ENCODE measurements at regions not wholly inside any gene's neighbourhood (a gene's known extent, or its start where the extent isn't known, plus 50 kb on each side); places are given as distances from the start of the nearest gene placed in this dataset.

- TF ChIP-seq POLR2A (IDR thresholded peaks at IDR 0.05) = no peak
- no peak for TF ChIP-seq CTCF (IDR thresholded peaks at IDR 0.05)
- Histone ChIP-seq H3K36me3 (replicated peaks in 1 of 2; ENCODE audit: insufficient read depth in 1 of 2, low read depth in 2 of 2) (no peaks in the 10 kb centered on the region), H3K4me1 (peaks cover 8% of the 10 kb centered on the region), H3K4me3 (no peak overlapping the region), H3K27me3 (no peaks in the 10 kb centered on the region), H3K27ac (peak overlapping the region in 1 of 4 donors; percentile 53), H3K9me3 (no peaks in the 10 kb centered on the region)
- ATAC-seq (no peak), DNase-seq (no peak)
- intact Hi-C loops (cut with DNase I) = no loop called here
- WGBS, 2 donors = 63 to 75% methylated on average over 2 of the region's 2 CpGs
Measured at GRCh38 chr10:33067481-33067880, 109.5 kb upstream of the ITGB1 start.

DNA sequence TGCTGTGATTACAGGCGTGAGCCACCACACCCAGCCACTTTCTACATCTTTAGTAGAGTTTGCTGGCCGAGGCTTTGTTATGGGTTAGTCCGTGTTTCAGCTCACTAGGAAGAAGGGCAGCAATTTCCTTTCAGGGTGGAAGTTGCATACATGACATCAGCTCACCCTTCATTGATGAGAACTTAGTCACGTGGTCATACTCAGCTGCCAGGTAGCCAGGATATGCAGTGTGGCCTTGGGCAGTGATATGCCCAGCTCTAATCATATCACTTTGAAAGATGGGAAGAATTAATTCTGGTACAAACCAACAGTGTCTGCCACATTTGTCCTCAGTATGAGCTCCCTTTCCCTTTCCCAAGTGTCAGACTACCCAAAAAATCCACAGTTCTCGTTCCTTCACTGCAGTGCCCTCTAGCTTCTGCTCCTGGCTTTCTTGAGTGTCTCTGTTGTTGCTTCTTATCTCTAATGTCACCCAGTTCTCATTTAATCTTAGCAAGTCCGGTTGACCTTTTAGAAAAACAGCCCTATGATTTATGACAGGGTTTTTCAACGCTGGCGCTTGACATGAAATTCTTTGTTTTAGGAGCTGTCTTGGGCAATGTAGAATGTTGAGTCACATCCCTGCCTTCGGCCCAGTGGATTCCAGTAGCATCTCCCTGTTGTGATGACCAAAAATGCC lies 108.7 kb upstream of the ITGB1 start:
- Histone ChIP-seq H3K4me1 (peaks cover 8% of the 10 kb centered on the region), H3K27me3 (no peaks in the 10 kb centered on the region), H3K4me3 (no peak overlapping the region), H3K9me3 (no peaks in the 10 kb centered on the region), H3K27ac (peak overlapping the region in 1 of 4 donors; percentile 53), H3K36me3 (replicated peaks in 1 of 2; ENCODE audit: insufficient read depth in 1 of 2, low read depth in 2 of 2) (no peaks in the 10 kb centered on the region)
- intact Hi-C loops (cut with DNase I) = no loop called here
- DNase-seq (peak in 2 of 4 donors; percentile 5 to 13), ATAC-seq (peak; percentile 35)
- TF ChIP-seq POLR2A (IDR thresholded peaks at IDR 0.05) (no peak), CTCF (IDR thresholded peaks at IDR 0.05) (peak in 2 of 7 experiments; percentile 31 to 43)
- WGBS, 2 donors = 40 to 41% methylated on average over 9 of the region's 9 CpGs

GRCh38 chr10:33065111-33065510 lies 107.1 kb upstream of the ITGB1 start:
- no peaks in the 10 kb centered on the region for H3K36me3 ChIP-seq (replicated peaks in 1 of 2; ENCODE audit: insufficient read depth in 1 of 2, low read depth in 2 of 2)
- intact Hi-C loops (cut with DNase I) = no loop called here
- no peak for DNase-seq
- WGBS, 2 donors = 43 to 52% methylated on average over 1 of the region's 1 CpG
- H3K27ac ChIP-seq = no peak overlapping the region
- no peak overlapping the region for H3K4me3 ChIP-seq
- H3K4me1 ChIP-seq = peaks cover 8% of the 10 kb centered on the region
- TF ChIP-seq CTCF (IDR thresholded peaks at IDR 0.05) = no peak
- no peak for TF ChIP-seq POLR2A (IDR thresholded peaks at IDR 0.05)
- H3K9me3 ChIP-seq = no peaks in the 10 kb centered on the region
- ATAC-seq = no peak
- H3K27me3 ChIP-seq = no peaks in the 10 kb centered on the region

DNA sequence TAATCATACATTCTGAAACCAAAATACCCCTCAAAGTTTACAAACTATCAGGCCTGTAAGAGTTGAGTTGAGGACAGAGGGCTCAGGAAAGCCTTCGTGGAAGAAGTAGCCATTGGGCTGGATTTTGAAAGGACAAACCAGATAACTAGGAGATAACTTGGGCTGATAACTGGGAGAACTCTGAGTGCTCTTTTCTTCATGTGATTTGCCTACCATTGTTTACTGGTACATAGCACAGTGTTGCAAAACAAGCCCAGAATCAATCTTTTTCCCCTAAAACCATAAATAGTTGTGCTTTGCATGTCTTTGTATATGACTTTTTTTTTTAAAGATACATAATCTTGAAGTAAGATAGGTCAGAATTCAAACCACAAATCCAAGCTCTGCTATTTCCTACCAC lies 106.7 kb upstream of the ITGB1 start:
- H3K4me1 ChIP-seq = peaks cover 8% of the 10 kb centered on the region
- 26 to 40% methylated on average over 1 of the region's 1 CpG for WGBS, 2 donors
- H3K9me3 ChIP-seq = no peaks in the 10 kb centered on the region
- DNase-seq = no peak
- no peak for ATAC-seq
- H3K36me3 ChIP-seq (replicated peaks in 1 of 2; ENCODE audit: insufficient read depth in 1 of 2, low read depth in 2 of 2) = no peaks in the 10 kb centered on the region
- H3K4me3 ChIP-seq = no peak overlapping the region
- intact Hi-C loops (cut with DNase I) = no loop called here
- no peak overlapping the region for H3K27ac ChIP-seq
- no peaks in the 10 kb centered on the region for H3K27me3 ChIP-seq
- TF ChIP-seq CTCF (IDR thresholded peaks at IDR 0.05) = no peak
- TF ChIP-seq POLR2A (IDR thresholded peaks at IDR 0.05) = no peak

DNA sequence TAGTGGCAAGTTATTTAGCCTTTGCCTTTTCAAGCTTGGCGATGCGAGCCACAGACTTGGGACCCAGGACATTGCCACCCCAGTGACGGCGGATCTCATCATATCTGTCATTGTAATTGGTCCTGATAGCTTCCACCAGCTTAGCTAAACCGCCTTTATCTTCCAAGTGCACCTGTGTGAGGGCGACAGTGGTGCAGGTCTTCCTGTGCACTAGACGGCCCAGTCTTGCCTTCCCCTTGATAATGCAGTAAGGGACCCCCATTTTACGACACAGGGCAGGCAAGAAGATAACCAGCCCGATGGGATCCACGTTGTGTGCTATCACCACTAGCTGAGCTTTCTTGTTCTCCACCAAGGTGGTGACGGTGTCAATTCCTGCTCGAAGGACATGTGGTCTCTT lies 99.6 kb upstream of the ITGB1 start:
- intact Hi-C loops (cut with DNase I) = no loop called here
- Histone ChIP-seq H3K36me3 (replicated peaks in 1 of 2; ENCODE audit: insufficient read depth in 1 of 2, low read depth in 2 of 2) (no peaks in the 10 kb centered on the region), H3K4me1 (no peaks in the 10 kb centered on the region), H3K9me3 (no peaks in the 10 kb centered on the region), H3K27me3 (no peaks in the 10 kb centered on the region), H3K27ac (no peak overlapping the region), H3K4me3 (no peak overlapping the region)
- no peak for TF ChIP-seq CTCF (IDR thresholded peaks at IDR 0.05)
- no peak for TF ChIP-seq POLR2A (IDR thresholded peaks at IDR 0.05)
- WGBS, 2 donors = 91 to 92% methylated on average over 12 of the region's 12 CpGs
- no peak for ATAC-seq
- no peak for DNase-seq
